MM.1S (cell line): ENCODE measurements at regions not wholly inside any gene's neighbourhood (a gene's known extent, or its start where the extent isn't known, plus 50 kb on each side); places are given as distances from the start of the nearest gene placed in this dataset.

ENCODE experiments used
- DNase-seq: peaks from one replicate; pipeline ENCODE4 v3.0.0-alpha.2; 2015
- H2AFZ ChIP-seq: fragments of 300-600 bp; sonication (generic); 2 replicates; pipeline ENCODE4 v1.6.0; 2016; ENCODE audit warnings: antibody characterized with exemption, low read length
- H3F3A ChIP-seq: fragments of 300-600 bp; sonication (generic); 2 replicates; pipeline ENCODE4 v1.6.1; 2016; ENCODE audit warnings: mild to moderate bottlenecking, antibody characterized with exemption, low read length, moderate library complexity, mixed read lengths; ENCODE audit not compliant: insufficient read depth
- H3K27ac ChIP-seq: fragments of 300-600 bp; sonication (generic); 2 replicates; pipeline ENCODE4 v1.5.1; 2016; ENCODE audit warnings: mild to moderate bottlenecking, low read length
- H3K27me3 ChIP-seq: fragments of 300-600 bp; sonication (generic); replicated peaks from 2 replicates; pipeline ENCODE4 v1.6.0; 2016; ENCODE audit warnings: low read length; ENCODE audit not compliant: insufficient read depth
- H3K36me3 ChIP-seq: fragments of 300-600 bp; sonication (generic); replicated peaks from 2 replicates; pipeline ENCODE4 v1.6.1; 2016; ENCODE audit warnings: mild to moderate bottlenecking, low read length, mixed read lengths; ENCODE audit not compliant: insufficient read depth
- H3K4me1 ChIP-seq: fragments of 300-600 bp; sonication (generic); 2 replicates; pipeline ENCODE4 v1.6.1; 2016; ENCODE audit warnings: low read length, mixed read lengths
- H3K4me2 ChIP-seq: fragments of 300-600 bp; sonication (generic); 2 replicates; pipeline ENCODE4 v1.6.0; 2016; ENCODE audit warnings: low read depth, low read length
- H3K4me3 ChIP-seq: fragments of 300-600 bp; sonication (generic); 2 replicates; pipeline ENCODE4 v1.5.1; 2016; ENCODE audit warnings: low read length, mixed read lengths
- H3K79me2 ChIP-seq: fragments of 300-600 bp; sonication (generic); 2 replicates; pipeline ENCODE4 v1.6.1; 2016; ENCODE audit warnings: mixed run types, low read length, mixed read lengths
- H3K9ac ChIP-seq: fragments of 300-600 bp; sonication (generic); 2 replicates; pipeline ENCODE4 v1.6.1; 2016; ENCODE audit warnings: low read length, mixed read lengths
- H3K9me2 ChIP-seq: fragments of 300-600 bp; sonication (generic); replicated peaks from 2 replicates; pipeline ENCODE4 v1.6.1; 2016; ENCODE audit warnings: mild to moderate bottlenecking, low read length, mixed read lengths; ENCODE audit not compliant: insufficient read depth
- H3K9me3 ChIP-seq: fragments of 300-600 bp; sonication (generic); replicated peaks from 2 replicates; pipeline ENCODE4 v1.6.1; 2016; ENCODE audit warnings: mild to moderate bottlenecking, low read length, mixed read lengths; ENCODE audit not compliant: insufficient read depth
- H4K20me1 ChIP-seq: fragments of 300-600 bp; sonication (generic); 2 replicates; pipeline ENCODE4 v1.6.1; 2016; ENCODE audit warnings: mild to moderate bottlenecking, low read length, moderate library complexity, mixed read lengths; ENCODE audit not compliant: insufficient read depth
- EZH2 ChIP-seq: fragments of 300-600 bp; sonication (generic); optimal IDR thresholded peaks from 2 replicates; pipeline ENCODE3; 2017; ENCODE audit warnings: low read depth, mild to moderate bottlenecking, antibody characterized with exemption, low read length, mixed read lengths
- EZH2phosphoT487 ChIP-seq: fragments of 300-600 bp; sonication (generic); IDR thresholded peaks from 2 replicates; pipeline ENCODE4 v1.6.1; 2018; ENCODE audit warnings: antibody characterized with exemption, low read length
- TF ChIP-seq, protein P1 (sequence below): fragments of 300-600 bp; sonication (generic); IDR thresholded peaks from 2 replicates; pipeline ENCODE4 v1.5.1; 2016; ENCODE audit warnings: antibody characterized with exemption, low read length, mixed read lengths

DNA sequence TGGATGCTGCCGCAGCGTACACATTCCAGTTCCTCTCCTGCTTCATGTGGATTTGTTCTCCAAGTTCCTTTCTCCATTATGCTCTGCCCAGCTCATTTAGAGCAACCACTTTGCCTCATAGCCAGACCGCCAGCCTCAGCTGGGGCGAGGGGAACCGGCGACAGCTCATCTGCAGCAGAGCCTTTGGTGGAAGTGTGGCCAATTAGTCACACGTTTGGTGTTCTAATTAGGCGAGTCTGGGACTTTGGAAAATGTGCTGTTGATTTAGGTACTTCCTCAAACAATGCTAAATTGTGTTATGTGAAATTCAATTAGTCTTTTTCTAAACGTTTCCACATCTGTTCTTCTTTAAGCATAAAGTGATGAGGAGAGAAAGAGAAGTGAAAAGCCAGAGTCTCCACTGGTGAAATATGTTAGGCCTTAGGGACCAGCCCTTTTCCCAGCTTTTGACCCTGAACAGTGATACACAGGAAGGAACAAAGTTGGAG is 217.9 kb downstream of the TBX18 start:
- Histone ChIP-seq H4K20me1 (no peaks in the 10 kb centered on the region), H3K9ac (no peak overlapping the region), H3K4me1 (peaks cover 18% of the 10 kb centered on the region), H3K4me3 (no peak overlapping the region), H3K27me3 (no peaks in the 10 kb centered on the region), H3K4me2 (no peak overlapping the region), H3K36me3 (no peaks in the 10 kb centered on the region), H3K9me2 (no peaks in the 10 kb centered on the region), H3K79me2 (no peaks in the 10 kb centered on the region), H3F3A (0 out of 2 replicates have a peak, but pooled peaks cover 6% of the 10 kb centered on the region), H3K9me3 (no peaks in the 10 kb centered on the region), H2AFZ (no peak overlapping the region), H3K27ac (no peak overlapping the region)
- no peak for DNase-seq
- TF ChIP-seq EZH2: no peak
- TF ChIP-seq, protein P1, sequence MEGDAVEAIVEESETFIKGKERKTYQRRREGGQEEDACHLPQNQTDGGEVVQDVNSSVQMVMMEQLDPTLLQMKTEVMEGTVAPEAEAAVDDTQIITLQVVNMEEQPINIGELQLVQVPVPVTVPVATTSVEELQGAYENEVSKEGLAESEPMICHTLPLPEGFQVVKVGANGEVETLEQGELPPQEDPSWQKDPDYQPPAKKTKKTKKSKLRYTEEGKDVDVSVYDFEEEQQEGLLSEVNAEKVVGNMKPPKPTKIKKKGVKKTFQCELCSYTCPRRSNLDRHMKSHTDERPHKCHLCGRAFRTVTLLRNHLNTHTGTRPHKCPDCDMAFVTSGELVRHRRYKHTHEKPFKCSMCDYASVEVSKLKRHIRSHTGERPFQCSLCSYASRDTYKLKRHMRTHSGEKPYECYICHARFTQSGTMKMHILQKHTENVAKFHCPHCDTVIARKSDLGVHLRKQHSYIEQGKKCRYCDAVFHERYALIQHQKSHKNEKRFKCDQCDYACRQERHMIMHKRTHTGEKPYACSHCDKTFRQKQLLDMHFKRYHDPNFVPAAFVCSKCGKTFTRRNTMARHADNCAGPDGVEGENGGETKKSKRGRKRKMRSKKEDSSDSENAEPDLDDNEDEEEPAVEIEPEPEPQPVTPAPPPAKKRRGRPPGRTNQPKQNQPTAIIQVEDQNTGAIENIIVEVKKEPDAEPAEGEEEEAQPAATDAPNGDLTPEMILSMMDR: no peak
- TF ChIP-seq EZH2phosphoT487: no peak

DNA sequence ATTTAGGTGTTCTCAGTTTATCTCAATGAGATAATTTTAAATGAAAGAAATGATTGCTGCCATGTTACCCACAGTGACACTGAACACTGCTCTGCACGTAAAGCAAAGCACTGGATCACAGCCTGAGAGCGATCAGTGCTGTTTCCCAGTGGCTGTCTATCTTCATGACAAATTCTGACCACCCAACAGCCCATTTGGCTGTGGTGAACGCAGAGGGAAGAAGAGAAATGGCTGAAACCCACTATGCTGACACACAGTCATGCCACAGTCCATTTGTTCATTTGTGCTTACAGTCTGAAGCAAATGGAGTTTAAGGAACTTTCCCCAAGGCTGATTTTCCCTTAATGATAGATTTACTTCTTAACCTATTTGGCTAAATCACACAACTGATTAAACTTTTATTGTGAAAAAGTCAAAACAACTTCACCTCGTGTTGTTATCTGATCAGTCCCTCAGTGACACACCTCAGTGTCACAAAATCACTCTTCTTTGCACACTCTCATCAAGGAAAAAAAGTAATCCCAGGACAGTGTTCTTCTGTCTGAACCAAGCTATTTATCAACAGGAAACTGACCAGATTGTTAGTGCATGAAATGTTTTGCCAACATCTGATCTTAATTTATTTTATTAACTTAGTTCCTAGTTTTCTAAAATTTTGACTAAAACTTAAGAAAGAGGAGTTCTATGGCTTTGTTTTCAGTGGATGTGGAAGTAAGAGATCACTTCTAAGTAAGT is 225.1 kb downstream of the TBX18 start:
- H2AFZ ChIP-seq: no peak overlapping the region

DNA sequence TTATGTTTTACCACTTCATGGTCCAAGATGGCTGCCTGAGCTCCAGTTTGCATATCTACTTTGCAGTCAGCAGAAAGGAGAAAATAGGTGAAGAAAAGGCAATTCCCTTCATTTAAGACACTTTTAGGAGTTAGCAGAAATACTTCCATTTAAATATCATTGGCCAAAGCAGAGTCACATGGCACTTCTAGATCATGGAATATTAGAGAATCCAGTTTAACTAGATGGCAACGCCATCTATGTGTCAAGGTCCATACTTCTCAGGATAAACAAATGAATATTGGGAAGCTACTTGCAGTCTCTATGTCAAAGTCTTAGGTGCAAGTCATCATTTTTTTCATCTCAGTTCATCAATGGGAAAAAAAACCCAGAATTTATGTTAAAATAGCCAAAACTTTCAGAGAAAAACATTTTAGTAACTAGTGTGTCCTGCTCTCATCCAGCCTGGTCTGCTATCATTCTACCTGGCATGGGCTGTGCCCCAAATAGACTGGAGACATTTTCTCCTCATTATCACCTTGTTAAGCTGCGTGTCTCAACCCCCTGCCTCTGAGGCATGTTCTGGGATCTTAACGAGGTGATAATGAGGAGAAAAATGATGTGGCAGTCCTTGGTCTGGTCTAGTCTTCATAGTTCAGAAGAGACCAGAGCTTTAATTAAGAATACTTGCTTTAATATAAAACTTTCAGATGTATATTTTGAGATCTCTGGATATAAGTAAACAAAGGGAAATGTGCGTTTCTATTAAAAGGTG is 227.3 kb downstream of the TBX18 start:
- no peaks in the 10 kb centered on the region for H3K27me3 ChIP-seq
- no peak overlapping the region for H3K4me3 ChIP-seq
- H3K9me3 ChIP-seq: no peaks in the 10 kb centered on the region
- no peak overlapping the region for H3K4me2 ChIP-seq
- H3K9me2 ChIP-seq: no peaks in the 10 kb centered on the region
- H3K4me1 ChIP-seq: no peaks in the 10 kb centered on the region
- H3K27ac ChIP-seq: no peak overlapping the region
- no peak overlapping the region for H3K9ac ChIP-seq
- no peaks in the 10 kb centered on the region for H3K36me3 ChIP-seq
- no peak overlapping the region for H2AFZ ChIP-seq
- TF ChIP-seq, protein P1: no peak
- TF ChIP-seq EZH2 (no peak), EZH2phosphoT487 (no peak)
- H4K20me1 ChIP-seq: no peaks in the 10 kb centered on the region
- no peak for DNase-seq
- no peaks in the 10 kb centered on the region for H3K79me2 ChIP-seq
- H3F3A ChIP-seq: no peaks in the 10 kb centered on the region

More for the DNA sequence above, 225.1 kb downstream of the TBX18 start:
- DNase-seq: no peak
- Histone ChIP-seq H3F3A (no peaks in the 10 kb centered on the region), H3K27me3 (no peaks in the 10 kb centered on the region), H3K9me2 (no peaks in the 10 kb centered on the region), H3K4me1 (no peaks in the 10 kb centered on the region), H3K79me2 (no peaks in the 10 kb centered on the region), H3K27ac (no peak overlapping the region), H3K9me3 (no peaks in the 10 kb centered on the region), H4K20me1 (no peaks in the 10 kb centered on the region), H3K4me2 (no peak overlapping the region), H3K36me3 (no peaks in the 10 kb centered on the region), H3K9ac (no peak overlapping the region), H3K4me3 (no peak overlapping the region)
- TF ChIP-seq, protein P1: no peak
- TF ChIP-seq EZH2 (no peak), EZH2phosphoT487 (no peak)
